GM12878 (cell line): ENCODE measurements at regions not wholly inside any gene's neighbourhood (a gene's known extent, or its start where the extent isn't known, plus 50 kb on each side); places are given as distances from the start of the nearest gene placed in this dataset.

Source experiments
- BACH1 ChIP-seq: fragments of 450-650 bp; IDR thresholded peaks from 2 replicates; pipeline ENCODE4 v1.6.1; 2017; ENCODE audit warnings: mild to moderate bottlenecking, borderline replicate concordance
- BRCA1 ChIP-seq: IDR thresholded peaks from 2 replicates; pipeline ENCODE4 v1.6.1; 2011; ENCODE audit warnings: low read depth, low read length, improper control_type of control experiment
- CBX5 ChIP-seq: sonication (generic); IDR thresholded peaks from 2 replicates; pipeline ENCODE4 v1.6.1; 2016; ENCODE audit warnings: low read depth, moderate library complexity, mild to moderate bottlenecking, inconsistent platforms
- ESRRA ChIP-seq: IDR thresholded peaks from 2 replicates; pipeline ENCODE4 v1.6.1; 2012; ENCODE audit warnings: mild to moderate bottlenecking, low read length, improper control_type of control experiment
- HDAC2 ChIP-seq: fragments of 200-600 bp; sonication (generic); IDR thresholded peaks from 2 replicates; pipeline ENCODE4 v1.6.1; 2017
- HDGF ChIP-seq: fragments of 450-650 bp; IDR thresholded peaks from 2 replicates; pipeline ENCODE4 v1.6.1; 2016; ENCODE audit warnings: antibody characterized with exemption
- JUND ChIP-seq: IDR thresholded peaks from 2 replicates; pipeline ENCODE4 v1.6.1; 2012; ENCODE audit warnings: low read depth, mild to moderate bottlenecking, low read length, improper control_type of control experiment, moderate library complexity
- POLR2A ChIP-seq: IDR thresholded peaks from 2 replicates; pipeline ENCODE4 v1.6.1; 2011; ENCODE audit warnings: low read depth, mild to moderate bottlenecking, low read length
- POLR2AphosphoS5 ChIP-seq: IDR thresholded peaks from 2 replicates; pipeline ENCODE4 v1.6.1; 2011; ENCODE audit warnings: mild to moderate bottlenecking, low read length, inconsistent platforms
- RAD21 ChIP-seq: IDR thresholded peaks from 2 replicates; pipeline ENCODE4 v1.6.1; 2011; ENCODE audit warnings: mild to moderate bottlenecking, low read depth, low read length, moderate library complexity; ENCODE audit not compliant: insufficient read depth
- SPI1 ChIP-seq: IDR thresholded peaks from 2 replicates; pipeline ENCODE4 v1.6.1; 2011; ENCODE audit warnings: low read depth, mild to moderate bottlenecking, low read length, moderate library complexity, borderline replicate concordance; ENCODE audit not compliant: insufficient read depth
- TF ChIP-seq, protein P1 (sequence below), 3 experiments: IDR thresholded peaks in 2 of 3; conservative IDR thresholded peaks in 1 of 3; 2 replicates each; pipeline ENCODE4 v1.5.1; 2011; ENCODE audit warnings: low read depth in 3 of 3, low read length in 3 of 3, mild to moderate bottlenecking in 3 of 3, control low read depth in 2 of 3, moderate library complexity in 2 of 3, inconsistent platforms in 1 of 3, mixed read lengths in 1 of 3; ENCODE audit not compliant: control insufficient read depth in 2 of 3, insufficient read depth in 1 of 3; ENCODE audit errors: extremely low read depth in 1 of 3
- TF ChIP-seq, protein P2 (sequence below): fragments of 450-650 bp; formaldehyde crosslinking; IDR thresholded peaks from 2 replicates; pipeline ENCODE4 v1.5.0; 2022; ENCODE audit warnings: mild to moderate bottlenecking, missing genetic modification characterization
- TF ChIP-seq, protein P3 (sequence below): IDR thresholded peaks from 2 replicates; pipeline ENCODE4 v1.6.1; 2012; ENCODE audit warnings: low read length, inconsistent platforms

DNA sequence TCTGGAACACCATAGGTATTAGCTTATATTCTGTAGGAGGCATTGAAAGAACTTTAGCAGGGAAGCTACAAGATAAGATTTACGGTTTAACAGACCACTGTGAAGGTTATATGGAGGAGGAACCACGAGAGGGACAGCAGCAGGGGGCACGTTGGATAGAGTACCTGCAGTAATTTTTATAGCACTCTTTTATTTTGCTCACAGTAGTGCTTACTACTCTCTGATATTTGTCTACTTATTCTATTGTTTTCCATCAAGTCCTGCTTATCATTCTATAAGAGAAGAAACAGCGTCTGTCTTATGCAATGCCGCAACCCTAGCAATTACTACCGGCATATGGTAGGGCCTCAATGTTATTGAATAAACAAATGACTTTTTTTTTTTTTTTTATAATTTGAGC is 122.5 kb downstream of the PCDH7 start:
- TF ChIP-seq POLR2AphosphoS5 (no peak), BACH1 (no peak), SPI1 (no peak), POLR2A (no peak), ESRRA (no peak), HDAC2 (no peak), HDGF (no peak), CBX5 (no peak), RAD21 (no peak), JUND (no peak), BRCA1 (no peak)
- TF ChIP-seq, protein P1, sequence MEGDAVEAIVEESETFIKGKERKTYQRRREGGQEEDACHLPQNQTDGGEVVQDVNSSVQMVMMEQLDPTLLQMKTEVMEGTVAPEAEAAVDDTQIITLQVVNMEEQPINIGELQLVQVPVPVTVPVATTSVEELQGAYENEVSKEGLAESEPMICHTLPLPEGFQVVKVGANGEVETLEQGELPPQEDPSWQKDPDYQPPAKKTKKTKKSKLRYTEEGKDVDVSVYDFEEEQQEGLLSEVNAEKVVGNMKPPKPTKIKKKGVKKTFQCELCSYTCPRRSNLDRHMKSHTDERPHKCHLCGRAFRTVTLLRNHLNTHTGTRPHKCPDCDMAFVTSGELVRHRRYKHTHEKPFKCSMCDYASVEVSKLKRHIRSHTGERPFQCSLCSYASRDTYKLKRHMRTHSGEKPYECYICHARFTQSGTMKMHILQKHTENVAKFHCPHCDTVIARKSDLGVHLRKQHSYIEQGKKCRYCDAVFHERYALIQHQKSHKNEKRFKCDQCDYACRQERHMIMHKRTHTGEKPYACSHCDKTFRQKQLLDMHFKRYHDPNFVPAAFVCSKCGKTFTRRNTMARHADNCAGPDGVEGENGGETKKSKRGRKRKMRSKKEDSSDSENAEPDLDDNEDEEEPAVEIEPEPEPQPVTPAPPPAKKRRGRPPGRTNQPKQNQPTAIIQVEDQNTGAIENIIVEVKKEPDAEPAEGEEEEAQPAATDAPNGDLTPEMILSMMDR (IDR thresholded peaks at IDR 0.05 in 2 of 3, conservative IDR thresholded peaks at IDR 0.05 in 1 of 3; ENCODE audit: control insufficient read depth in 2 of 3, extremely low read depth in 1 of 3, insufficient read depth in 1 of 3, low read depth in 3 of 3, low read length in 3 of 3), result no peak
- TF ChIP-seq, protein P2, sequence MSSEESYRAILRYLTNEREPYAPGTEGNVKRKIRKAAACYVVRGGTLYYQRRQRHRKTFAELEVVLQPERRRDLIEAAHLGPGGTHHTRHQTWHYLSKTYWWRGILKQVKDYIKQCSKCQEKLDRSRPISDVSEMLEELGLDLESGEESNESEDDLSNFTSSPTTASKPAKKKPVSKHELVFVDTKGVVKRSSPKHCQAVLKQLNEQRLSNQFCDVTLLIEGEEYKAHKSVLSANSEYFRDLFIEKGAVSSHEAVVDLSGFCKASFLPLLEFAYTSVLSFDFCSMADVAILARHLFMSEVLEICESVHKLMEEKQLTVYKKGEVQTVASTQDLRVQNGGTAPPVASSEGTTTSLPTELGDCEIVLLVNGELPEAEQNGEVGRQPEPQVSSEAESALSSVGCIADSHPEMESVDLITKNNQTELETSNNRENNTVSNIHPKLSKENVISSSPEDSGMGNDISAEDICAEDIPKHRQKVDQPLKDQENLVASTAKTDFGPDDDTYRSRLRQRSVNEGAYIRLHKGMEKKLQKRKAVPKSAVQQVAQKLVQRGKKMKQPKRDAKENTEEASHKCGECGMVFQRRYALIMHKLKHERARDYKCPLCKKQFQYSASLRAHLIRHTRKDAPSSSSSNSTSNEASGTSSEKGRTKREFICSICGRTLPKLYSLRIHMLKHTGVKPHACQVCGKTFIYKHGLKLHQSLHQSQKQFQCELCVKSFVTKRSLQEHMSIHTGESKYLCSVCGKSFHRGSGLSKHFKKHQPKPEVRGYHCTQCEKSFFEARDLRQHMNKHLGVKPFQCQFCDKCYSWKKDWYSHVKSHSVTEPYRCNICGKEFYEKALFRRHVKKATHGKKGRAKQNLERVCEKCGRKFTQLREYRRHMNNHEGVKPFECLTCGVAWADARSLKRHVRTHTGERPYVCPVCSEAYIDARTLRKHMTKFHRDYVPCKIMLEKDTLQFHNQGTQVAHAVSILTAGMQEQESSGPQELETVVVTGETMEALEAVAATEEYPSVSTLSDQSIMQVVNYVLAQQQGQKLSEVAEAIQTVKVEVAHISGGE (CRISPR knock-in tag), result no peak
- TF ChIP-seq, protein P3, sequence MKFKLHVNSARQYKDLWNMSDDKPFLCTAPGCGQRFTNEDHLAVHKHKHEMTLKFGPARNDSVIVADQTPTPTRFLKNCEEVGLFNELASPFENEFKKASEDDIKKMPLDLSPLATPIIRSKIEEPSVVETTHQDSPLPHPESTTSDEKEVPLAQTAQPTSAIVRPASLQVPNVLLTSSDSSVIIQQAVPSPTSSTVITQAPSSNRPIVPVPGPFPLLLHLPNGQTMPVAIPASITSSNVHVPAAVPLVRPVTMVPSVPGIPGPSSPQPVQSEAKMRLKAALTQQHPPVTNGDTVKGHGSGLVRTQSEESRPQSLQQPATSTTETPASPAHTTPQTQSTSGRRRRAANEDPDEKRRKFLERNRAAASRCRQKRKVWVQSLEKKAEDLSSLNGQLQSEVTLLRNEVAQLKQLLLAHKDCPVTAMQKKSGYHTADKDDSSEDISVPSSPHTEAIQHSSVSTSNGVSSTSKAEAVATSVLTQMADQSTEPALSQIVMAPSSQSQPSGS, result no peak
